ENCODE measurements at regions not wholly inside any gene's neighbourhood (a gene's known extent, or its start where the extent isn't known, plus 50 kb on each side); places are given as distances from the start of the nearest gene placed in this dataset.

- TF ChIP-seq CTCF (IDR thresholded peaks at IDR 0.05; ENCODE audit: control extremely low read depth in 1 of 3, insufficient read depth in 1 of 3, low read depth in 1 of 3, low read length in 3 of 3) (peak in 1 of 3 experiments; percentile 54; a peak in 2 of 4 replicates), CBX5 (IDR thresholded peaks at IDR 0.05; ENCODE audit: low read depth, low read length) (no peak), RAD21 (IDR thresholded peaks at IDR 0.05 in 1 of 2, conservative IDR thresholded peaks at IDR 0.05 in 1 of 2; ENCODE audit: low read depth in 2 of 2, low read length in 2 of 2) (peak; percentile 59 to 71), MAFK (IDR thresholded peaks at IDR 0.05; ENCODE audit: low read depth, low read length) (no peak), MAX (IDR thresholded peaks at IDR 0.05) (no peak), TBP (IDR thresholded peaks at IDR 0.05; ENCODE audit: low read depth, low read length) (no peak), JUND (IDR thresholded peaks at IDR 0.05; ENCODE audit: low read length) (no peak)
Measured at GRCh38 chr5:52356311-52356918, 431.3 kb upstream of the ITGA1 start (continued).

Measured in H1 (cell line).